Transverse colon (tissue), 3 donors: ENCODE measurements at regions not wholly inside any gene's neighbourhood (a gene's known extent, or its start where the extent isn't known, plus 50 kb on each side); places are given as distances from the start of the nearest gene placed in this dataset.

Experiments used
- EP300 ChIP-seq: sonication (generic); formaldehyde crosslinking; IDR thresholded peaks from one replicate; pipeline ENCODE4 v1.6.1; 2017; ENCODE audit warnings: antibody characterized with exemption, low read depth
- POLR2A ChIP-seq: fragments of 450-650 bp; IDR thresholded peaks from one replicate; pipeline ENCODE4 v1.6.1; 2016; ENCODE audit warnings: antibody characterized with exemption, mild to moderate bottlenecking, moderate library complexity
- TF ChIP-seq, protein P1 (sequence below), 5 experiments: fragments of 200-600 bp in 3 of 5; fragments of 450-650 bp in 2 of 5; sonication (generic) in 3 of 5; IDR thresholded peaks; 1 replicate in 2 of 5; 2 replicates in 3 of 5; pipeline ENCODE4 v1.5.1; 2016 to 2017; ENCODE audit warnings: antibody characterized with exemption in 5 of 5, inconsistent platforms in 3 of 5, mild to moderate bottlenecking in 2 of 5, moderate library complexity in 1 of 5

DNA sequence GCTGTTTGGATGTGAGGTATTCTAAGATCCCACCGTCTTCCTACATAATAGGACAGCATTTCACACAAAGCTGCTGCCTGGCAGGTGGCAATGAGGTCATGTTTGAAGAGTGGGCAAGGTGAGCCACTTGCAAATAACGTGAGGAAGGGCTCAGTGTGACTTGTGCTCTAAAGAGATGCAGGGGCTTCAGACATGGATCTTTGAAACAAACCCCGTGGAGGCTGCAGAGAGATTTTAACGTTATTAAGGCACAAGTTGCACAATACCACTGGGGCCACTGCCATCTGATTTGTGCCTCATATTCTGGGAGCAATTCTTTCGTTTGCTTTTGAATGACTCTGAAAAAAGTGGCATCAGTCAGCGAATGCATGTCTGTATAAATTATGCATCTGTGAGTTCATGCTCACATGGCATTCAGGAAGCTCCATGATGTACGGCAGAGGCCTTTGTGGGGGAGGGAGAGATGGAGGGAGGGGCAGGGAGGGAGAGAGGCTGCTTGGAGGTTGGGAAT, 362.0 kb downstream of the SOX11 start:
- TF ChIP-seq POLR2A (no peak), EP300 (no peak)
- TF ChIP-seq, protein P1, sequence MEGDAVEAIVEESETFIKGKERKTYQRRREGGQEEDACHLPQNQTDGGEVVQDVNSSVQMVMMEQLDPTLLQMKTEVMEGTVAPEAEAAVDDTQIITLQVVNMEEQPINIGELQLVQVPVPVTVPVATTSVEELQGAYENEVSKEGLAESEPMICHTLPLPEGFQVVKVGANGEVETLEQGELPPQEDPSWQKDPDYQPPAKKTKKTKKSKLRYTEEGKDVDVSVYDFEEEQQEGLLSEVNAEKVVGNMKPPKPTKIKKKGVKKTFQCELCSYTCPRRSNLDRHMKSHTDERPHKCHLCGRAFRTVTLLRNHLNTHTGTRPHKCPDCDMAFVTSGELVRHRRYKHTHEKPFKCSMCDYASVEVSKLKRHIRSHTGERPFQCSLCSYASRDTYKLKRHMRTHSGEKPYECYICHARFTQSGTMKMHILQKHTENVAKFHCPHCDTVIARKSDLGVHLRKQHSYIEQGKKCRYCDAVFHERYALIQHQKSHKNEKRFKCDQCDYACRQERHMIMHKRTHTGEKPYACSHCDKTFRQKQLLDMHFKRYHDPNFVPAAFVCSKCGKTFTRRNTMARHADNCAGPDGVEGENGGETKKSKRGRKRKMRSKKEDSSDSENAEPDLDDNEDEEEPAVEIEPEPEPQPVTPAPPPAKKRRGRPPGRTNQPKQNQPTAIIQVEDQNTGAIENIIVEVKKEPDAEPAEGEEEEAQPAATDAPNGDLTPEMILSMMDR (IDR thresholded peaks at IDR 0.05) = no peak
